Midbrain (tissue), 1 donor: ENCODE measurements at regions not wholly inside any gene's neighbourhood (a gene's known extent, or its start where the extent isn't known, plus 50 kb on each side); places are given as distances from the start of the nearest gene placed in this dataset.
A peak's percentile ranks its signal among the peaks of the same experiment; 100 is the strongest.

Source experiments
- DNase-seq: peaks from one replicate; lab custom pipeline; 2025; lab: John Stamatoyannopoulos, UW

DNA sequence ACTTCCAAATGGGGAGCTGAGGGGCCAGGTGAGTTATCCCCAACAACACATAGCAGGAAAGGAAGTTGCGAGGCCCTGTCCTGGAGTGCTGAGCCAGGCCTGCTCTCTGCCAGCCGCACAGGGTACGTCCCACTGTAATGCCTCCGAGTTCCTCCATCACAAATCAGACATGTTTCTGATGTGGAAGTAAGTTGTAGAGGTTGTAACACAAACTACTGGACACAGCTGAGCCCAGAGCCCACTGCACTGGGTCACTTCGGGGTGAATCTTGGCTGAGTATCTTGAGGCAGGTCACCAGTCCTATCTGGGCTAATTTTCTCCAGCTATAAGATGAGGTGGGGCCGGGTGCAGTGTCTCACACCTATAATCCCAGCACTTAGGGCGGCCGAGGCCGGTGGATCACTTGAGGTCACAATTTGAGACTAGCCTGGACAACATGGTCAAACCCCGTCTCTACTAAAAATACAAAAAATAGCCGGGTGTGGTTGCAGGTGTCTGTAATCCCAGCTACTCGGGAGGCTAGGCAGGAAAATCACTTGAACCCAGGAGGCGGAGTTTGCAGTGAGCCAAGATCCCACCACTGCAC is 100.8 kb upstream of the CDH5 start:
- DNase-seq = no peak

- no peak for DNase-seq
Observed at GRCh38 chr16:66265048-66265415, 101.5 kb upstream of the CDH5 start.

DNA sequence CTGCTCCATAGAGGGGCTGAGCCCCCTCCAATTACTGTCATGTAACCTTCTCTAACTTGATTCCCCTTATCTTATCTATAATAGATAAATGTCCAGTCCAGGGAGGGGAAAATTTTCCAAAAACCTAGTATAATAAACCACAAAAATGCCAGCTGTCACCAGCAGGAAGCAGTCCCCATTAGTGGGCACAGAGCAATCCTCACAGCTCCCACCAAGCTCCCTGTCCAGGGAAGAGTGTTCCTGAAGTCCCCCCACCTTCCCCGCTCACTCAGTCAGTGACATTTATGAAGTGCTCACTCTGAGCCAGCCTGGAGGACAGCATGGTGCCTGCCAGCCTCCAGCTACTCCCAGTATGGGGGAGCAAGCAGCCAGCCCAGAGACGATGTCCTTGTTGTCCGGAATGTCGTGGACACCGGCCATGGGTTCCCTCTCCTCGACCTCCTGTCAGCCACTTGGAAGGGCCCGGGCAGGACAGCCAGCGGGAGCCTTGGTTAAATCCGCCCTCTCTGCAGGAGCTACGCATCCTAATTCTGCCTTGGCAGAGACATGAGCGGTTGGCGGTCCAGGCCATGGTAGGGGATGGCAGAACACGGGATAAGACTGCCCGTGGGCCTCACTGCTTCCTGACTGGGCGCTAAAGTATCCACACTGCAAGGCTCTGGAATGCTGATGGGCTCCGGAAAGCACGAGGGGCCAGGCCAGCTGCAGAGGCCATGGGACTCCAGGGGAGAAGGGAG is 102.0 kb upstream of the CDH5 start:
- DNase-seq = no peak

DNA sequence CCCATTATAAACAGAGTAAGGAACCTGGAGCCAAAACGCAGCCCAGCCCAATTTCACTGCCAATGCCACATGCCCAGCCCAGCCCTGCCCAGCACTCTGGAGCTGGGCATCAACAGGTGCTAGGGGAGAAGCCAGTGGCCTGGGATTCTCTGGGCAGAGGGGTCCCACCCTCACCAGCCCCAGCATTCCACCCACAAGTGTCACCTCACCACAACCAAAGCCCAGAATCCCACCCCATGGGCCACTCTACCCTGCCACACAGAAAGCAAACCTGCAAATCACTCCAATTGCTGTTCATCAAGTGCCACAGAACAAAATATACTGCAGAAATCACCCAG is 102.5 kb upstream of the CDH5 start:
- DNase-seq = no peak

DNA sequence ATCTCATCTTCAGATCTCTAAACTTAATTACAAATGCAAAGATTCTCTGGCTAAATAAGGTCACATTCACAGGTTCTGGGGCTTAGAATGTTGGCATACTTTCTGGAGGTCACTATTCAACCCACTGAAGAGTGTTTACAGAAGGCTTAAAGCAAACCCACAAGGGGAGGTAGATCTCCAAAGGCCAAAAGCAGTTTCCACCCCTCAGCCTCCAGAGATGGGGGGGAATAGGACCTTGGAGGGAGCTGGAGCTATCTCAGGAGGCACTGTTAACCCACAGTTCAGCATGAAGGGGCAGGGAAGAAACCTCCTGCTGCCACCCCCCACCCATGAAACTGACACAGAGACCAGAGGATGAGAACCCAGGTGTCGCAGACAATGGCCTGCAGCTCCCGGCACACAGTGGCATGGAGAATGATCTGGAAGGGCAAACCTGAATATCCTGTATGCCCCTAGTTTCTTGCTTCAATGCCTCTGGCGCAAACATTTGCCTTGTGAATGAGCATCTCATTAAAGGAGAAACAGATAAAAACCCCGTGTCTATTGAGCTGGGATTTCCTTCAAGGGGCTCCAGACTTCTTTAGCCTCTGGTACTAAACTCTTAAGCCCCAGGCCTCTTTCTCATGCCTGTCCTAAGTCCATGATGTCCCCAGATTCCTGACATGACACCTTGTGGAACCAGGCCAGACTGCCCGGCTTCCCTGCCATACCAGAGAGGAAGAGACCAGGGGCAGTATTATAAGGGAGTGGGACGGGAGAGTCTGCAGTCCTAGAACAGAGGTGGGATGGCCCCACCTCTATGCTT is 103.1 kb upstream of the CDH5 start:
- no peak for DNase-seq

GRCh38 chr16:66262253-66263167 is 104.0 kb upstream of the CDH5 start:
- no peak for DNase-seq

- no peak for DNase-seq
Observed at GRCh38 chr16:66261826-66262225, 104.7 kb upstream of the CDH5 start.

- no peak for DNase-seq
Observed at GRCh38 chr16:66260522-66261254, 105.8 kb upstream of the CDH5 start.

DNA sequence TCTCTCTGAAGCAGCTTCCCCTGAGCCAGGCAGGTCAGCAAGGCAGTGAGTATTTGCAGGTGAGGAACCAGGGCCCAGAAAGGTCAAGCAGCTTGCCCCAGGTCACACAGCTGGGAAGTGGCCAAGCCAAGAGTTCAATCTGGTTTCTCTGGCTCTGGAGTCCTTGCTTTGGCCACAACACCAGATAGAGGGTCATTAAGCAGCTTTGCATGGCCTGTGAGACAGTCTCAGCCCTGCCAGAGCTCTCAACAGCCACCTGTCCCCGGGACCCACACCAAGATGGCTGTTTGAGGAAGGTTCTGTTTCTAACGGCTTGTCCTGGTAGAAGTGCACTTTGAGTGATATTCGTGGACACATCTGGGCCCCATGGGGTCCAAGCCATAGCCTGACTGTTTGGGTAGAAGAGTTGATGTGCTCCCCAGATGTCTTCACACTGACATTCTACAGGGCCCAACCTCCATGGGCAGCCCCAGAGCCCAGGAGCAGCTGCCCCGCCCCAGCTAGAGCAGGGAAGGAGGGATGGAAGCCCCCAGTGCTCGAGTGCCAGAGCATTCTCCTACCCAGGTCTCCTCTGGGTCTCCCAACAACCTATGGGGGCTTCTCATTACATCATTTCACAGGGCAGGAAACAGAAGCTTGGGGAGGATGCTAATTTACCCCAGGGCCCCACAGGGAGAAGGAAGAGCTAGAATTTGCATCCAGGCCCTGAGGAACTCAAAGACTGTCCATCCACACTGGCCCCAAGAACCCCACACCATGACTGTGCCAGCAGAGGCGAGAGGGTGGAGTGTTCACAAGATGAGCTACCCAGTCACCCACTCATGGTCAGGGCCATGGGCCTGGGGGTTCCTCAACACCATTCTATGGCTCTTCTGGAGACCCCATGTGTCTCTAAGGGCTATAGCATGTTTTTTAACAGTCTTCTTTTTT is 107.3 kb upstream of the CDH5 start:
- no peak for DNase-seq

GRCh38 chr16:66256919-66257318 is 109.6 kb upstream of the CDH5 start:
- no peak for DNase-seq

DNA sequence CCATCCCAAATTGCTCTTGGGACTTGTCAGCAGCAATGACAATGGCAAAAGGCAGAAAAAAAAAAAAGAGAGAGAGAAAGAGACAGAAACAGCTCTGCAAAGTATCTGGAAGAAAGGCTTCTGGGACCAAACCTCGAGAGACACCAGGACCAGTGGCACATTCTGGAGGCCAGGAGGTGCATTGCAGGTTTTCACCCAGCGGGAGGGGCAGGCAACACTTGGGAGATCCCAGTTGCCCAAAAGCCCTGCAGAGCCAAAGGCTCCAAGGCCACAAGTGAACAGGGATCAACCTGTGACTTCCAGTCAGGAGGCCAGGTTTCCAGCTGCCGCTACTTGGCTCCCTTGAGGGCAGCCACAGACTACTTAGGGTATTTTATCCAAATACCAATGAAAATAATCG is 110.8 kb upstream of the CDH5 start:
- no peak for DNase-seq

DNA sequence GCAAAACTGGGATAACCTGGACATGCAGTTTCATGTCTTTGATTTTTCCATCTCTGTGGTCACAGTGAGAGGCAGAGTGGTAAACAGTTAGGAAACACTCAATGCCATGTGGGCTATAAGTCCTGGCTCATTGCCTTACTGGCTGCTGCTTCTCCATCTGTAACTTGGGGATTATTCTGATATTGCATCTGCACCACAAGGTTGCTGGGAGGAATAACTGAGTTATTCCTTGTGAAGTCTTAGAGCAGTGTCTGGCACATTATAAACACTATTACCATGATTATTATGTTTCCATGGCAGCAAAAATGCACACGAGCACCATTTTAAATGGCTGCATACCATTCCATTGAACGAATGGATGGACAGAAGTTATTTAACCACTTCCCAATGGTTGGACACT is 111.7 kb upstream of the CDH5 start:
- DNase-seq = no peak

DNA sequence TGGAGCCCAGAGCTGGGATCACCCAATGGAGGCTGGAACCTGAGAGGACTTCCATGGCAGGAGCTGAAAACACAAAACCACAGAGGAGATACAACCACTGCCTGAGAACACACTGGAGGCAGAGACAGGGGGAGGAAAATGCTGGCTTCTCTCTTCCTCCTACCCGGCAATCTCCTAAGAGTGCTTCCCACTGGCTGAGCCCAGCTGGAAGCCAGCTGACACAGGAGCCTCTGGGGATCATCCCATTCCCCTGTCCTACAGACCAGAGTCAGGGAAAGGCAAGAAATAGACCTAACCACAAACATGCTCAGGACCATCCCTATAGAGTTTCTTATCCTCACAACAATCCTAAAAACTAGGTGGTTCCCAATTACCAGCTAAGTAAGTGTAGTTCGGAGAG is 112.4 kb upstream of the CDH5 start:
- DNase-seq = no peak

DNA sequence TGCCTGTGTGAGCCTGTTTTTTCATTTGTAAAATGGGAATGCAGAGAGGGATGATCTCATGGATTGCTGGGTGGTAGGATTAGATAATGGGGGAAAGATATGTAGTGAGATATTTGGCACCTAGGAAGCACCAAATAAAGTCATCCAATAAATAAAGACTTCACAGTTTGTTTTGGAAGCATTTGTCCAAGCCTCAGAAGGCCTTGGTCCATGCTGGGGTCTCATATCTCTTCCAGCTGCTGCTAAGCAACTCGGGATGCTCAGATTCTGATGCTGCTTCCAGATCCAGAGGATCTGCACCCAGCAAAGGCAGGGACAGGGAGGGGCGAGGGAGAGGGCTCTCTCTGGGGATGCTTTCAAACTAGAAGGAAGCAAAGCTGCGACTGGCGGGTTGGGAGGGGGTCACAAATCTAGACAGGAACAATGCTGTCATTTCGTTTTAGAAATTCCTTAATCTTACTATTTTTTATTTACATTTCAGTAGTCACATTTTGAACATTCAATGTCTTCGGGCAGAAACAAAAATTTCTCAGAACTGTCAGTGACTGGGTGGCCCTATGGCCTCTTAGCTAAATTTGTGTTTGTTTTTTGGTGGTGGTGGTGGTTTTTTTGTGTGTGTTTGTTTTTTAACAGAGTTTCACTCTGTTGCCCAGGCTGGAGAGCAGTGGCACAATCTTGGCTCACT is 114.9 kb upstream of the CDH5 start:
- no peak for DNase-seq

DNA sequence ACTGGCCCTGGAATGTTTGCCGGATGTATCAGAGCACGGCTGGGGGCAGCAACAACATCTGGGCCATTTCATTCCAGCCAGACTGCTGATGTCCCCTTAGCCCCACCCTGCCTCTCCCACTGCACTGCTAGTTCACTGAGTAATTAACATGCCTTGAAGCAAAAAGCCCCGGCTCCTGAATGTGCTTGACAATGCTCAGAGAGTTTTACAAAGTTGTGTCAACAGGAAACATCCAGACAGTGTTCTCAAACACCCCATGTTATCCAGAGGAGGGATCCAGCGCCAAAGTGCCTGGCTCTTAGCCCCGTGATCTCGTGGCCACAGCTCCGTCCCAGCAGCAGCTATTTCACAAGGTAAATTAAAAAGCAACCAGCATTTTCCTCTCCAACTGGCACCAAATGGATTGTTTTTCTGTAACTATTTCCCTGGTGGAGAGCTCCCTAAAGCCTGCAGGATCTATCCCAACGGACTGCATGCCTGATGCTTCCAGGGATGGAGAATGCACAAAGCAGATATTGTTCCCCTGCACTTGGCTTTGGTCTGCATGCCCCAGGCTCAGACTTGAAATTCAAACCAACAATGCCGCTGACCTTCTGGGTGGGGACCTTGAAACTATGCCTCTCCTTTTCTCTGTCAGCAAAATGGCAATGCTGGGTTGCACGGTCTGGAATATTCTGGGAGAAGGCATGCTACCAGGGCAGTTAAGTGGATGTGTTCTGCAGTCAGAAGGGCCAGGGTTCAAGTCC is 115.6 kb upstream of the CDH5 start:
- DNase-seq = peak; percentile 83

GRCh38 chr16:66247516-66248481 is 118.7 kb upstream of the CDH5 start:
- DNase-seq = no peak

DNA sequence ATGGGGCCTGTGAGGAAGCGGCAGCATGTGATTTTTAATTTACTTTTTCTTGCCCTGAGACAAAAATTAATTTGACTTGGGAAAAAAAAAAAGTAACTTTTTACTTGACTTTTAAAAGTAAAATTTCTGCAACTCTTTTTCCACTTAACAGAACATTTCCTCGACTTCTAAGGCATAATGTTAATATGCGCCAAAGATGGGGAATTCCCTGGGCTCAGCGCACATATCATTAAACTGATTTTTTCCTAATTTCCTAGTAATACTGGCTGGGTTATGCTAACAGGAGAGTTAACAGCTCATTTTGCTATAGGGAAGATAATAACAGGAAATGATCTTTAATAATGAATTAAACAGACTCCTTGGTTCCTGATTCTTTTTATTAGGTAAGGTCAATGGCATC is 120.6 kb upstream of the CDH5 start:
- DNase-seq = no peak

- DNase-seq = no peak
Observed at GRCh38 chr16:66245072-66245471, 121.4 kb upstream of the CDH5 start.
